ENCODE measurements at regions not wholly inside any gene's neighbourhood (a gene's known extent, or its start where the extent isn't known, plus 50 kb on each side); places are given as distances from the start of the nearest gene placed in this dataset.

GRCh38 chr2:36087344-36087743 is 268.2 kb upstream of the CRIM1 start:
- no peak for TF ChIP-seq CTCF (conservative IDR thresholded peaks at IDR 0.05; ENCODE audit: low read depth, low read length)
- no peak for TF ChIP-seq EZH2phosphoT487 (IDR thresholded peaks at IDR 0.05; ENCODE audit: borderline replicate concordance, low read length)
- no peak for TF ChIP-seq EZH2 (IDR thresholded peaks at IDR 0.05; ENCODE audit: low read length, unreplicated experiment)
